Amniotic stem cell (primary cell): ENCODE measurements at regions not wholly inside any gene's neighbourhood (a gene's known extent, or its start where the extent isn't known, plus 50 kb on each side); places are given as distances from the start of the nearest gene placed in this dataset.

Source experiments
- DNase-seq: peaks from one replicate; lab custom pipeline; 2025; lab: John Stamatoyannopoulos, UW

GRCh38 chr7:132733860-132734259, 157.6 kb upstream of the PLXNA4 start:
- DNase-seq, result no peak

- DNase-seq, result no peak
Observed at GRCh38 chr7:132732321-132732865, 156.1 kb upstream of the PLXNA4 start.

GRCh38 chr7:132730105-132730504, 153.8 kb upstream of the PLXNA4 start:
- DNase-seq, result no peak

- DNase-seq, result no peak
Observed at GRCh38 chr7:132723506-132724081, 147.3 kb upstream of the PLXNA4 start.

GRCh38 chr7:132720835-132721234, 144.6 kb upstream of the PLXNA4 start:
- no peak for DNase-seq

GRCh38 chr7:132713893-132714292, 137.6 kb upstream of the PLXNA4 start:
- DNase-seq, result no peak

GRCh38 chr7:132709971-132710567, 133.8 kb upstream of the PLXNA4 start:
- DNase-seq, result no peak

- no peak for DNase-seq
Observed at GRCh38 chr7:132708470-132708869, 132.2 kb upstream of the PLXNA4 start.

GRCh38 chr7:132705146-132705545, 128.9 kb upstream of the PLXNA4 start:
- no peak for DNase-seq

- no peak for DNase-seq
Observed at GRCh38 chr7:132703742-132704141, 127.5 kb upstream of the PLXNA4 start.

GRCh38 chr7:132697003-132697402, 120.7 kb upstream of the PLXNA4 start:
- no peak for DNase-seq

GRCh38 chr7:132696332-132696731, 120.1 kb upstream of the PLXNA4 start:
- no peak for DNase-seq

- no peak for DNase-seq
Observed at GRCh38 chr7:132691201-132691600, 114.9 kb upstream of the PLXNA4 start.

- no peak for DNase-seq
Observed at GRCh38 chr7:132690174-132690573, 113.9 kb upstream of the PLXNA4 start.

- DNase-seq, result no peak
Observed at GRCh38 chr7:132687981-132688383, 111.7 kb upstream of the PLXNA4 start.

GRCh38 chr7:132687016-132687415, 110.7 kb upstream of the PLXNA4 start:
- DNase-seq, result no peak

GRCh38 chr7:132685277-132685676, 109.0 kb upstream of the PLXNA4 start:
- DNase-seq, result no peak

GRCh38 chr7:132683896-132684690, 107.8 kb upstream of the PLXNA4 start:
- no peak for DNase-seq

GRCh38 chr7:132681951-132682350, 105.7 kb upstream of the PLXNA4 start:
- DNase-seq, result no peak

GRCh38 chr7:132680590-132680989, 104.3 kb upstream of the PLXNA4 start:
- DNase-seq, result no peak

- DNase-seq, result no peak
Observed at GRCh38 chr7:132678656-132679055, 102.4 kb upstream of the PLXNA4 start.

GRCh38 chr7:132677918-132678317, 101.6 kb upstream of the PLXNA4 start:
- no peak for DNase-seq
